GM21360 (cell line): ENCODE measurements at regions not wholly inside any gene's neighbourhood (a gene's known extent, or its start where the extent isn't known, plus 50 kb on each side); places are given as distances from the start of the nearest gene placed in this dataset.

Source experiments
- ATAC-seq: cut with Tn5 transposase; IDR thresholded peaks from one replicate; pipeline ENCODE4 v1.9.1; 2021; ENCODE audit warnings: mild to moderate bottlenecking, moderate library complexity; ENCODE audit not compliant: unreplicated experiment

- ATAC-seq = no peak
These were observed 93.4 kb upstream of the CDH6 start for GRCh38 chr5:31100047-31100575.

- ATAC-seq = no peak
These were observed 94.7 kb upstream of the CDH6 start for GRCh38 chr5:31098811-31099210.

GRCh38 chr5:31097851-31098250 lies 95.6 kb upstream of the CDH6 start:
- no peak for ATAC-seq

- no peak for ATAC-seq
These were observed 97.1 kb upstream of the CDH6 start for GRCh38 chr5:31096238-31096865.

GRCh38 chr5:31095796-31096195 lies 97.7 kb upstream of the CDH6 start:
- no peak for ATAC-seq

- no peak for ATAC-seq
These were observed 102.0 kb upstream of the CDH6 start for GRCh38 chr5:31091501-31091900.

GRCh38 chr5:31090467-31090866 lies 103.0 kb upstream of the CDH6 start:
- no peak for ATAC-seq

GRCh38 chr5:31086839-31087415 lies 106.6 kb upstream of the CDH6 start:
- no peak for ATAC-seq

GRCh38 chr5:31084871-31085270 lies 108.6 kb upstream of the CDH6 start:
- no peak for ATAC-seq

GRCh38 chr5:31083364-31083763 lies 110.1 kb upstream of the CDH6 start:
- ATAC-seq = no peak

GRCh38 chr5:31079668-31080067 lies 113.8 kb upstream of the CDH6 start:
- no peak for ATAC-seq

GRCh38 chr5:31078956-31079355 lies 114.5 kb upstream of the CDH6 start:
- ATAC-seq = no peak

- ATAC-seq = no peak
These were observed 117.5 kb upstream of the CDH6 start for GRCh38 chr5:31075981-31076380.

- no peak for ATAC-seq
These were observed 125.2 kb upstream of the CDH6 start for GRCh38 chr5:31068287-31068686.

GRCh38 chr5:31066655-31067328 lies 126.7 kb upstream of the CDH6 start:
- ATAC-seq = no peak

GRCh38 chr5:31064215-31064614 lies 129.3 kb upstream of the CDH6 start:
- ATAC-seq = no peak

GRCh38 chr5:31062902-31063580 lies 130.4 kb upstream of the CDH6 start:
- no peak for ATAC-seq

- no peak for ATAC-seq
These were observed 133.6 kb upstream of the CDH6 start for GRCh38 chr5:31059889-31060288.

- ATAC-seq = no peak
These were observed 139.0 kb upstream of the CDH6 start for GRCh38 chr5:31054453-31054852.

GRCh38 chr5:31052937-31053658 lies 140.4 kb upstream of the CDH6 start:
- no peak for ATAC-seq

- no peak for ATAC-seq
These were observed 142.2 kb upstream of the CDH6 start for GRCh38 chr5:31051316-31051715.
